Head of caudate nucleus (tissue), 42 donors: ENCODE measurements at regions not wholly inside any gene's neighbourhood (a gene's known extent, or its start where the extent isn't known, plus 50 kb on each side); places are given as distances from the start of the nearest gene placed in this dataset.

ENCODE experiments used
- DNase-seq, 42 donors: peaks; one replicate each; pipeline versions ENCODE4 v3.0.0 to v3.0.0-alpha.2; 2020 to 2021; ENCODE audit warnings: mixed read lengths in 7 of 42
- intact Hi-C: fragments of 100-400 bp; cut with DNase I; formaldehyde crosslinking; loops from one replicate; pipeline ENCODE4 v1.15.0; 2022

DNA sequence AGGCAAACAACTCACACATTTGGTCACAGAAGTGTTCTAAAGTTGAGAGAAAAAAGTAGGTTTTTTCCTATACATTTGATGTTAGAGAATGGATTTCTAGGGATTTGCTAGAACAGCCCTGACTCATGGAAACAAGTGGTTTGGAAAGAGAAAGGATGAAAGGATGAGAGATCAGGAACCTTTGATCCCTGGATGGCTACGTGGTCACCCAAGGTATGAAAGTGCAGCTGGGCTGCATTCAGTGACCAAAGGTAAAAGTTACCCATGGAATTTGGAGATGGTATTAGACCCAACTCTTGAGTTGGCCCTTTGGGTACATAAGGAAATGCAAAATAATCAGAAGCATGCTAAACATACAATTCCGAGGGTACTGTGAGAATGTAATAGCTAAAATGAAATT lies 61.3 kb upstream of the SPIN1 start:
- intact Hi-C loops = no loop called here
- DNase-seq = no peak

DNA sequence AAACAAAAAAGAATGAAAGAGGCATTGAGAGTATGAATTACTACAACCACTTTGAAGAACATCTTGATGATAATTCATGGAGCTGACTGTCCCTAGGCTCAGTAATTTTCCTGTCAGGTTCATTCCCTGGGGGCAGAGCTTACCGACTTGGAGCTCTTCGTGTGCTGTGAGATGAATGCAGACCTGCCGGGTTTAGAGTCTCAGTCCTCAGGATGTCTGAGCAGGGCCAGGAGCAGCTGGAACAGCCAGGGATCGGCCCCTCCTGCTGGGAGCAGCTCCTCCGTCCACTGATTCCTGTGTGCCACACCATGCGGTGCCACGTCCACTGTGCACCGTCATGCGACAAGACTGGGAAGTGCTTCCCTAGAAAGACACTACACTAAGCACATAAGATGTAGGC lies 62.2 kb upstream of the SPIN1 start:
- no peak for DNase-seq
- intact Hi-C loops = no loop called here

DNA sequence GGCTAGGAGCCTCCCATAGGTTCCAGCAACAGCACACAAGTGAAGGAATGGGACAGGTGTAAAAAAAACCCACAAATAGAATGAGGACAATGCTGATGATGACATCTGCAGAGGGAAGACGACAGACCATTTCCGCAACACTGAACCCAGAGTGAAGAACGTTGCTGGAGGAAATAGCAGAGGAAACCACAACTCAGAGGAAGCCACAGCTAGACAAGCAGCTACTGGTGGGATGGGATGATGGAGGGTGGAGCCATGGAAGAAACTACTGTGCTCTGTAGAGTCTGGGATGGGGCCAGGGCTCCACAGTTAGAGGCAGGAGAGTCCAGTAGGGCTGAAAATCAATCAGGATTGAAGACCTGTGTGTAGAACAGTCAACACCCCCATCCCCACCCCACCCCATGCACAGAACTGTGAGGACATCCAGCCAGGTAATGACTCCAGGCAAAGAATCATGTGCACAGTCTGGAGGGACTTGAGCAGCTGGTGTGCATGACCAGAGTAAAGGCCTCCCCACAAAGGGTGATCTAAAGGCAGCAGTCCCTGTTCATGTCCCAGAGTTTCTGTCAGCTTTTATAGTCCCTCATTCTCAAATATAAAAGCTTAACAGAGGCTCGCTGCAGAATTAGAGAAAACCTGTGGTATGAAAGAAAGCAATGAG lies 65.2 kb upstream of the SPIN1 start:
- peak in 1 of 42 donors; percentile 2 for DNase-seq
- intact Hi-C loops = no loop called here

DNA sequence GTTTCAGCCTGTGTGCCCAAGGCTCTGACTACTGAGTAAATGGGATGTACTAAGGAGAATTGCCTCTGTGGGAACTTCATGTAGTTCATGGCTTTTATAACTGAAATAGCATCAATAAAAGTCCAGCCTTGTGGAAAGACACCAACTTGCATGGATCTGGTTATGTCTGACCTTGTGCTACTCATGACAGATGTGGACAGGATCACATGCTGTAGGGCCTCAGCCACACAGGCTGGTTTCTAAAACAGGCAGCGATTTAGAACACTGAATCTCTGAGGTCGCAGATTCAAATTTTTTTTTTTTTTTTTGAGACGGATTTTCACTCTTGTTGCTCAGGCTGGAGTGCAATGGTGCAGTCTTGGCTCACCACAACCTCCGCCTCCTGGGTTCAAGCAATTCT lies 66.5 kb upstream of the SPIN1 start:
- no peak for DNase-seq
- intact Hi-C loops = no loop called here

GRCh38 chr9:88320748-88321415 lies 67.4 kb upstream of the SPIN1 start:
- DNase-seq = peak in 1 of 42 donors; percentile 18
- intact Hi-C loops = no loop called here

DNA sequence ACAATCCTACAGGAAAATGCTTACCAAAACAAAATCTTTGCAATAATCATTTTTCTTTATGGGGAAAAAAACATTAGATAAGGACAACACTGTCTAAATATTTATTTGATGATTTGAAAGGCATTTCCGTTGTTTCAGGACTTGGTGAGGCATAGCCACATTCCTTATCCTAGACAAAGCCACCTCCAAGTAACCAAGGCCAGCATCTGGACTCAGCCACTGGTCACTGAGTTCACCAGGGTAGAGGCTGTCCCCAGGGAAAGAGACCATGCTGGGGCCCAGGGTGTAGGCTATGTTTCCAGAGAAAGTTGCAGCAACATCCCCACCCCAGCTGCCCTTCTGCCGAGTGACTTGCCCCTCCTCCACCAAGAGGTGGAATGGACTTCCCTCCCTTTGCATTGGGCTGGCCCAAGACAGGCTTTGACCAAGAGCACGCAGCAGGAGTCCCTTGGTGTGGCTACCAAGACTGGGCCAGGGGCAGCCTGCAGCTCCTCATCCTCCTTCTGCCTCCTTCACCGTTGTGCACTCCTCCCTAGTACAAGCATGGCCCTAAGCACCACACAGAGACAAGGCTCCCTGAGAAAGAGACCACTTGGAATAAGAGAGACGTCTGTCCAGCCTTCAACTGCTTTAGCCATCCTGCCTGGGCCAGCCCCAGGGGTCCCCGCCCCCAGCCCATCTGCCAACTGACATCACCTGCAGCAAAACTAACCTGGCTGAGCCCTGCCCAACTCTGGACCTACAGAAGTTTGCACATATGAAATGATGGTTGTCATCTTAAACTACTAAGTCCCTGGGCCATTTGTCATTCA lies 68.1 kb upstream of the SPIN1 start:
- peak in 1 of 42 donors; percentile 23 for DNase-seq
- intact Hi-C loops = no loop called here

DNA sequence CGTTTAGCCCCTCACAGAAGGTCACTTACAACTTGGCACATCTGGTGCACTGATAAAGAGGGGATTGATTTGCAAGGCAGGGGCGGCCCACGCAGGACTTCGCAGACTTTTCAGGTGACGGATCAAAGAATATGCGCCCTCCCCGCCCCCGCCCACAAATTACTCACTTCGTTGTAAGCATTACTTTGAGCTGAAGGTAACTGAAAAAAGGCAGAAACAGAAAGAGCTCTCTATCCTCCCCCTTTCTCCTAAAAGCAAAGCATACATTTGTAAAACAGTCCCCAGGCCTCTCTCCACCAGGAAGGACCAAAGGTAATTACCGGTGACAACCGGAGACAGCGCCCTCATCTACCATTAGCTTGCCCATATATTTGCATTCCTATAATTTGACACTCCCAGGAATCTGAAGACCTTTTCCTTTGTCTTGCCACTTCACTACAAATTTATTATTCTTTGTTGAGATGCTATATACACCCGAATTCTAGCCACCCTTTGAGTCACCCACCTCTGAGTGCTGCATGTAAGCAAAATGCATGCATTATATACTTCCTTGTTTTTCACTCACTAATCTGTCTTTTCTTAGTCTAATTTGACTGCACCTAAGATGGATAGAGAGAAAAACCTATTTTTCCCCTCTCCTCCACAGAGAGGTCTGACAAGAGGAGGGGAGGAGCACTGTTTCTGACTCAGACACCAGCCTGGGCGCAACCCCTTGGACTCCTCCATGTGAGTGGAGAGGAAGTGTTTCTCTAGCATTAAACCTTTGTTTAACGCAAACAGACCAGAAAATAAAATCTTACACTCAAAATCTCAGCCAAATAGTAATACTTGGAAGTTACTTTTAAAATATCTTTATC lies 74.7 kb upstream of the SPIN1 start:
- intact Hi-C loops = no loop called here
- DNase-seq = peak in 2 of 42 donors; percentile 10 to 28

DNA sequence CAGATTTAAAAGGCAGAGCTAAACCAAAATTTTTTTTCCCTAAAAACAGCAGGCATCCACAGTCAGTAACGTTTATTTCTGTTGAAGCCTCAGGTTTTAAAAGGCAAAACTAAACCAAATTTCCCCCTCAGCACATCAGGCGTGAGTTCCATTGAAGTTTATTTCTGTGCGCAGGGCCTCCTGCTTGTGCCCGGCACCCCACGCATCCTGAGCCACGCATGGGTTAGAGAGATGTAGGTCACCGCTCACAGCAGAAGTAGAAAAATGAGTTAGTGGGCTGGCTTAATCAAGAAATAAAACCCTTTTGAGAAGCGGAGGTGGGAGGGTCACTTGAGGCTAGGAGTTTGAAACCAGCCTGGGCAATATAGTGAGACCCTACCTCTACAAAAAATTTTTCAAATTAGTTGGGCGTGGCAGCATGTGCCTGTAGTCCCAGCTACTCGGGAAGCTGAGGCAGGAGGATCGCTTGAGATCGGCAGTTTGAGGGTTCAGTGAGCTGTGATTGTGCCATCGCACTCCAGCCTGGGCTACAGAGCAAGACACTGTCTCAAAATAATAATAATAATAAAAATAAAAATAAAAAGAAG lies 75.6 kb upstream of the SPIN1 start:
- DNase-seq = no peak
- intact Hi-C loops = no loop called here

DNA sequence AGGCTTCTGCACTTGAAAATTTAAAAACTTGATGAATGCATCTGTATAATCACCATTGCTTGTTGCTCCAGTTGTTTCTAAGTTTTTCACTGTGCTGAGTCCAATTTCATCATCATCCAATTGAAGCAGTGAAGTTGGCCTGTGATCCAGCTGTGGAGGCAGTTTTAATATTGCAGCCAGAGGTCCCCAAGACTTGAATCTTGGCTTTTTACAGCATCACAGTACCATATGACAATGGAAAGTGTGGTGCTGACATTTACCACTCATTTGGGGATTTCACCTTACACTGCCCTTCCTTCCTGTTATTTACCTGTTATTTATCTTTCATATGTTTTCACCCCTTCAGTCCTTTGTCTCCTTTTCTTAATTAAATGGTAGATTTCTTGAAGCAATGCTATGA lies 76.2 kb upstream of the SPIN1 start:
- intact Hi-C loops = no loop called here
- DNase-seq = no peak

GRCh38 chr9:88310310-88310980 lies 77.8 kb upstream of the SPIN1 start:
- intact Hi-C loops = no loop called here
- no peak for DNase-seq

DNA sequence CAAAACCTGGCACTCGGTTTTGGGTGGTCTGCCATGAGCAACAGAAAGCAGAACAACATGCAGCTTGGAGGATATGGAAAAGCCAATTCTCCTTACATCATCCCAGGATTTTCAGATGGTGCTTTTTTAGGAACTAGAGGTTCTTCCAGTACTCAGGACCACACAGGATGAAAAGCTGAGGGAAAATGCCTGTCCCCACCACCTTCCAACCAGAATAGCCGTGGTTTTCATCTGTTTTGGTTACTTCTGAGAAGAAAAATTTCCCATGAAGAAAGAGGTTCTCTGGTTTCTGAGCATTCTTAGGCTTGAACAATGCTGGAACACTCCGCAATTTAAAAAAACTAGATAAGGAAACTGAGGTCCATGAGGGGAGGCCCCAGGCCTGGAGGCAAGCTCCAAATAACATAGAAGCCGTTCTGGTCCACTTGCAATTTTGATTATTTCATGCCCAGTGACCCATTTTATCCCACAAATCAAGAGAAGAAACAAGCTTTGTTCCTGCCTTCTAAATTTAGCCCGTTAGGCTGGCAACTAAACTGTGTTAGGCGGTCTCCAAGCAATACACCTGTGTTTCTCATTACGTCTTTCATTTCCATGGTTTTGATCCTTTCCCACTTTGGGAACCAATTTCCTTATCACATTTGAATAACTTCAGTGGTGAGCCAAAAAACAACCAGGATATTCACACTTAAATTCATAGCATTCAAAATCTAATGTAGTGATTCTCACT lies 79.2 kb upstream of the SPIN1 start:
- intact Hi-C loops = no loop called here

GRCh38 chr9:88307136-88307535 lies 81.1 kb upstream of the SPIN1 start:
- intact Hi-C loops = no loop called here
- peak in 1 of 42 donors; percentile 1 for DNase-seq

More for the DNA sequence above, 79.2 kb upstream of the SPIN1 start:
- DNase-seq = no peak

GRCh38 chr9:88303721-88304451 lies 84.4 kb upstream of the SPIN1 start:
- intact Hi-C loops = no loop called here

DNA sequence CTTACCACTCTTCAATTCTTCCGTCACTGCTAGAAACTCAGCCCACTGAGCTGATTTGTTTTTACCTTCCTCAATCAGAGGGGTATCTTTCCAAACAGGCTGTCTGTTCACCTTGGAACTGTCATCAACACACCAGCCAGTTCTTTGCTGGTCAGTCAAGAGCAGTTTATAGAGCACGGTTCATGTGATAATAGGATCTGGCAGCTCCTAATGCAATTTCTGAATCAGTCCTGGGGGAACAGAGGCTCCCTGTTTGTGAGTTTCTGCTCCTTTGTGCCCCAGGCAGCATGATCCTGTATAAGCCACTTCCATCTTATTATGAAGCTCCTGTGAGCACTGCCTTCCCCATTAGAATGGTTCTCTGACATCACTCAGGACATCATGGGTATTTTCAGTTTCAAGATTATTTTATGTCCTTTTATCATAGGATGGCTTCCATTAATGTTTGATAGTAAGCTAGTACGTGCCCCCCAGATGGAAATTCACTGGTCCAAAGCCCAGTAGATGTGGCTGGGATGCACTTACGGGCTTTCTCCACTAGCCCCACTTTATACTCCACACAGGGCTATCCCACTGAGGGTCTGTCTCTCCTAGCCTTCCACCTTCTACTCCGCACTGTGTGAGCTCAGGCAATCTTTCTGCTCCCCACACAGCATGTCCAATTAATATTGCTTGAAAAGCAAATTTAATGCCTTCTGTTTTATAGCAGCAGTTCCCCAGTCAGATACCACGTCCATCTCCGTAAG lies 85.5 kb upstream of the SPIN1 start:
- no peak for DNase-seq
- intact Hi-C loops = no loop called here

More at GRCh38 chr9:88303721-88304451, 84.4 kb upstream of the SPIN1 start:
- DNase-seq = no peak

DNA sequence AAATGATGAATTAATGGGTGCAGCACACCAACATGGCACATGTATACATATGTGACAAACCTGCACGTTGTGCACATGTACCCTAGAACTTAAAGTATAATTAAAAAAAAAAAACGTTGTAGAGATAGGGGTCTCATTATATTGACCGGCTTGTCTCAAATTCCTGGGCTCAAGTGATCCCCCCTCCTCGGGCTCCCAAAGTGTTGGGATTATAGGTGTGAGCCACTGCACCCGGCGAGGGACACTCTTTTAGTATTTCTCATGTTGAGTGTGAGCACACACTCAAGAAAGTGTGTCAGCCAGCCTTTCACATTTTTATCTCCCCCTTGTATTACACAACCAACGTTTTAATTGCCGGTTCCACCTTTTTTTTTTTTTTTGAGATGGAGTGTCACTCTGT lies 87.7 kb upstream of the SPIN1 start:
- DNase-seq = peak in 1 of 42 donors; percentile 5
- intact Hi-C loops = no loop called here

DNA sequence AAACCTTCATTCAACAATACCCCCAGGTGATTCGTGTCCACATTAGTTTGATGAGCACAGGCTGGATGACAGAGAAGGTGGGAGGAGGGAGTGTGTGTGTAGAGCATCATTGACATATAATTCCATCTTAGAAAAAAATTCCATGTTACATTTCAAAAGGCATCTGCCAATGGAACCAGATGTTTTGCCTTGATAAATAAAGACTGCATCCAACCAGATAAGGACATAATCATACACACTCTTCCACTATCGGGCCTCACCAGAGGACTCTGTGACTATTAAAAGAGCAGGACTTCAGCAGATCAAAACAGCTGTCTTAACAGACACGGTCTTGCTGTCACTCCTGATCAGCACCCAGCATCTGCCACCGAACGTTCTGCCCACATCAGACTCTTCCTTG lies 96.4 kb upstream of the SPIN1 start:
- peak in 1 of 42 donors; percentile 10 for DNase-seq
- intact Hi-C loops = no loop called here
